ENCODE measurements at regions not wholly inside any gene's neighbourhood (a gene's known extent, or its start where the extent isn't known, plus 50 kb on each side); places are given as distances from the start of the nearest gene placed in this dataset.

DNA sequence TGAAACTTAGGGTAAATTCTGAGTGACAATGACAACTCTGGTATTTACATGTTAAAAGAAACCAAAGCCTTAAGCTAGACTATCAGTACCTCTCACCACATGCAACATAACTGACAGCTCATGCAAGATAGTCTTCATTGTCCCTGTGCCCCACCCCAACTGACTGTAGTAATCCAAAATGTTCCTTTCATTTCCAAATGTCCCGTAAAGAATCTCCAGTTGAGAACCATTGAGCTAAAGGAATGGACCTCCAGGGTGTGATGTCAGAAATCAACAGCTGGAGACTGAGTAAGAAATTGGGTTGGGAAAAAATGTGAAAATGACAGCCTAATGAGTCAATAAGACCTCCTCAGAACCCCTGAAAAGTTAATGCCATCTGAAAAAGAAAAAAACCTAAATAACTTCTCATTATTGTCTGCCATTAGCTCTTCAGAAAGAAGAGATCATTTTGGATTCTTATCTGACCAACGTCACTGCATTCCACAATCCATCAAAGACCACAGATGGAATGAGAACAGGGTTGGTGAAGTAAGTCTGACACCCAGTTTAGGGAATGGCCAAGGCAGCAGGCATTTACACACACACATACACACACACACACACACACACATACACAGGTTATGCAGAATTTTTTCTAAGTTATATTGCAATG, 51.7 kb upstream of the ACVR2A start:
- no peaks in the 10 kb centered on the region for H3K36me3 ChIP-seq (ENCODE audit: insufficient read depth, low read length, poor library complexity, severe bottlenecking)
- intact Hi-C loops (cut with micrococcal nuclease; ENCODE audit: unreplicated experiment), result no loop called here
- no peak for TF ChIP-seq EZH2 (IDR thresholded peaks at IDR 0.05; ENCODE audit: borderline replicate concordance, low read depth, low read length, poor library complexity, severe bottlenecking)
- no peak for TF ChIP-seq CTCF (conservative IDR thresholded peaks at IDR 0.05; ENCODE audit: low read depth, low read length)
- H3K27ac ChIP-seq (ENCODE audit: low read depth, low read length, poor library complexity, severe bottlenecking), result no peak overlapping the region
- CTCF ChIA-PET, result no interaction called here
- H3K4me1 ChIP-seq (ENCODE audit: insufficient read depth, low read length, poor library complexity, severe bottlenecking), result no peaks in the 10 kb centered on the region
- no peak overlapping the region for H3K4me3 ChIP-seq (ENCODE audit: low read depth, low read length, poor library complexity, severe bottlenecking)
- POLR2A ChIA-PET (ENCODE audit: low non-redundant PET), result no interaction called here
- H3K9me3 ChIP-seq (ENCODE audit: low read depth, low read length, poor library complexity, severe bottlenecking), result no peaks in the 10 kb centered on the region
- no peak for DNase-seq (ENCODE audit: low spot score)
- H3K27me3 ChIP-seq (replicated peaks; ENCODE audit: insufficient read depth, low read depth, low read length, poor library complexity), result no peaks in the 10 kb centered on the region
- BruUV-seq (replicated peaks), result no TSS peak

GRCh38 chr2:147790580-147790979, 54.2 kb upstream of the ACVR2A start:
- TF ChIP-seq EZH2 (IDR thresholded peaks at IDR 0.05; ENCODE audit: borderline replicate concordance, low read depth, low read length, poor library complexity, severe bottlenecking), result no peak
- no peak for TF ChIP-seq CTCF (conservative IDR thresholded peaks at IDR 0.05; ENCODE audit: low read depth, low read length)
- CTCF ChIA-PET, result no interaction called here
- no peaks in the 10 kb centered on the region for H3K4me1 ChIP-seq (ENCODE audit: insufficient read depth, low read length, poor library complexity, severe bottlenecking)
- POLR2A ChIA-PET (ENCODE audit: low non-redundant PET), result no interaction called here
- no TSS peak for BruUV-seq (replicated peaks)
- H3K36me3 ChIP-seq (ENCODE audit: insufficient read depth, low read length, poor library complexity, severe bottlenecking), result no peaks in the 10 kb centered on the region
- DNase-seq (ENCODE audit: low spot score), result no peak
- no peak overlapping the region for H3K4me3 ChIP-seq (ENCODE audit: low read depth, low read length, poor library complexity, severe bottlenecking)
- no peaks in the 10 kb centered on the region for H3K27me3 ChIP-seq (replicated peaks; ENCODE audit: insufficient read depth, low read depth, low read length, poor library complexity)
- intact Hi-C loops (cut with micrococcal nuclease; ENCODE audit: unreplicated experiment), result no loop called here
- H3K27ac ChIP-seq (ENCODE audit: low read depth, low read length, poor library complexity, severe bottlenecking), result no peak overlapping the region
- no peaks in the 10 kb centered on the region for H3K9me3 ChIP-seq (ENCODE audit: low read depth, low read length, poor library complexity, severe bottlenecking)

GRCh38 chr2:147789720-147790119, 55.1 kb upstream of the ACVR2A start:
- H3K27me3 ChIP-seq (replicated peaks; ENCODE audit: insufficient read depth, low read depth, low read length, poor library complexity), result no peaks in the 10 kb centered on the region
- H3K4me1 ChIP-seq (ENCODE audit: insufficient read depth, low read length, poor library complexity, severe bottlenecking), result no peaks in the 10 kb centered on the region
- intact Hi-C loops (cut with micrococcal nuclease; ENCODE audit: unreplicated experiment), result no loop called here
- no TSS peak for BruUV-seq (replicated peaks)
- peak; percentile 14 for DNase-seq (ENCODE audit: low spot score)
- H3K4me3 ChIP-seq (ENCODE audit: low read depth, low read length, poor library complexity, severe bottlenecking), result no peak overlapping the region
- no peaks in the 10 kb centered on the region for H3K36me3 ChIP-seq (ENCODE audit: insufficient read depth, low read length, poor library complexity, severe bottlenecking)
- POLR2A ChIA-PET (ENCODE audit: low non-redundant PET), result no interaction called here
- CTCF ChIA-PET, result no interaction called here
- no peak overlapping the region for H3K27ac ChIP-seq (ENCODE audit: low read depth, low read length, poor library complexity, severe bottlenecking)
- TF ChIP-seq CTCF (conservative IDR thresholded peaks at IDR 0.05; ENCODE audit: low read depth, low read length), result no peak
- TF ChIP-seq EZH2 (IDR thresholded peaks at IDR 0.05; ENCODE audit: borderline replicate concordance, low read depth, low read length, poor library complexity, severe bottlenecking), result no peak
- no peaks in the 10 kb centered on the region for H3K9me3 ChIP-seq (ENCODE audit: low read depth, low read length, poor library complexity, severe bottlenecking)
